OCI-LY1 (cell line): ENCODE measurements at regions not wholly inside any gene's neighbourhood (a gene's known extent, or its start where the extent isn't known, plus 50 kb on each side); places are given as distances from the start of the nearest gene placed in this dataset.

Source experiments
- H2AFZ ChIP-seq: fragments of 200-600 bp; sonication (generic), shearing (Covaris generic); 2 replicates; pipeline ENCODE4 v1.6.0; 2014; ENCODE audit warnings: antibody characterized with exemption, mild to moderate bottlenecking, low read length
- H3F3A ChIP-seq: fragments of 200-600 bp; sonication (generic), shearing (Covaris generic); 2 replicates; pipeline ENCODE4 v1.6.0; 2014; ENCODE audit warnings: mild to moderate bottlenecking, antibody characterized with exemption, low read length, moderate library complexity; ENCODE audit not compliant: insufficient read depth
- H3K27ac ChIP-seq: fragments of 200-600 bp; sonication (generic); 2 replicates; pipeline ENCODE4 v1.5.1; 2014; ENCODE audit warnings: low read length, mixed run types, mild to moderate bottlenecking, low read depth; ENCODE audit not compliant: poor library complexity, severe bottlenecking
- H3K27me3 ChIP-seq: fragments of 200-600 bp; sonication (generic); 2 replicates; pipeline ENCODE4 v1.6.0; 2014; ENCODE audit warnings: antibody characterized with exemption, mild to moderate bottlenecking, low read length, moderate library complexity; ENCODE audit not compliant: insufficient read depth
- H3K36me3 ChIP-seq: fragments of 200-600 bp; sonication (generic); 2 replicates; pipeline ENCODE4 v1.6.1; 2014; ENCODE audit warnings: mild to moderate bottlenecking, antibody characterized with exemption, low read length, moderate library complexity, mixed read lengths; ENCODE audit not compliant: insufficient read depth
- H3K4me1 ChIP-seq: fragments of 200-600 bp; sonication (generic); 2 replicates; pipeline ENCODE4 v1.5.1; 2014; ENCODE audit warnings: mild to moderate bottlenecking, low read length, moderate library complexity; ENCODE audit not compliant: insufficient read depth, severe bottlenecking
- H3K4me2 ChIP-seq: fragments of 200-600 bp; sonication (generic), shearing (Covaris generic); 2 replicates; pipeline ENCODE4 v1.6.1; 2014; ENCODE audit warnings: low read length
- H3K4me3 ChIP-seq: fragments of 200-600 bp; sonication (generic); 2 replicates; pipeline ENCODE4 v1.5.1; 2014; ENCODE audit warnings: low read length, low read depth, mild to moderate bottlenecking, mixed read lengths; ENCODE audit not compliant: poor library complexity, severe bottlenecking
- H3K79me2 ChIP-seq: fragments of 200-600 bp; shearing (Covaris generic); 2 replicates; pipeline ENCODE4 v1.6.1; 2016; ENCODE audit warnings: mixed run types, low read length, mixed read lengths; ENCODE audit not compliant: insufficient read depth
- H3K9ac ChIP-seq: fragments of 200-600 bp; sonication (generic), shearing (Covaris generic); 2 replicates; pipeline ENCODE4 v1.6.1; 2014; ENCODE audit warnings: mild to moderate bottlenecking, low read length, mixed read lengths
- H3K9me2 ChIP-seq: fragments of 200-600 bp; sonication (generic), shearing (Covaris generic); 2 replicates; pipeline ENCODE4 v1.6.1; 2014; ENCODE audit warnings: low read depth, mild to moderate bottlenecking, low read length, mixed read lengths
- H3K9me3 ChIP-seq: fragments of 200-600 bp; shearing (Covaris generic); 2 replicates; pipeline ENCODE4 v1.6.1; 2014; ENCODE audit warnings: low read length, mixed read lengths
- H4K20me1 ChIP-seq: fragments of 200-600 bp; sonication (generic), shearing (Covaris generic); 2 replicates; pipeline ENCODE4 v1.6.0; 2016; ENCODE audit warnings: mild to moderate bottlenecking, low read length; ENCODE audit not compliant: insufficient read depth
- CTCF ChIP-seq: fragments of 200-600 bp; sonication (generic), shearing (Covaris generic); IDR thresholded peaks from 2 replicates; pipeline ENCODE4 v1.5.1; 2017; ENCODE audit warnings: mild to moderate bottlenecking, antibody characterized with exemption, low read length, moderate library complexity, mixed read lengths
- EZH2 ChIP-seq: fragments of 200-600 bp; sonication (generic), shearing (Covaris generic); IDR thresholded peaks from 2 replicates; pipeline ENCODE4 v1.8.0; 2017; ENCODE audit warnings: borderline replicate concordance, mixed run types, mild to moderate bottlenecking, antibody characterized with exemption, low read length, moderate library complexity, mixed read lengths

GRCh38 chr11:36783808-36784207 lies 185.8 kb upstream of the RAG2 start:
- H4K20me1 ChIP-seq, result no peaks in the 10 kb centered on the region
- no peak overlapping the region for H3K27ac ChIP-seq
- no peak overlapping the region for H3K4me2 ChIP-seq
- H3K9me3 ChIP-seq, result no peaks in the 10 kb centered on the region
- H3F3A ChIP-seq, result no peaks in the 10 kb centered on the region
- TF ChIP-seq EZH2, result no peak
- no peak for TF ChIP-seq CTCF
- no peaks in the 10 kb centered on the region for H3K9me2 ChIP-seq
- no peak overlapping the region for H3K9ac ChIP-seq
- H3K27me3 ChIP-seq, result no peaks in the 10 kb centered on the region
- no peaks in the 10 kb centered on the region for H3K79me2 ChIP-seq
- no peaks in the 10 kb centered on the region for H3K36me3 ChIP-seq
- no peak overlapping the region for H3K4me3 ChIP-seq
- H3K4me1 ChIP-seq, result no peaks in the 10 kb centered on the region
- no peak overlapping the region for H2AFZ ChIP-seq

GRCh38 chr11:36779791-36780190 lies 181.8 kb upstream of the RAG2 start:
- Histone ChIP-seq H3K9ac (no peak overlapping the region), H3K27me3 (no peaks in the 10 kb centered on the region), H3K4me2 (no peak overlapping the region), H3K27ac (no peak overlapping the region), H3K36me3 (no peaks in the 10 kb centered on the region), H2AFZ (no peak overlapping the region), H3K9me2 (no peaks in the 10 kb centered on the region), H3K4me3 (no peak overlapping the region), H4K20me1 (no peaks in the 10 kb centered on the region), H3K79me2 (no peaks in the 10 kb centered on the region), H3F3A (no peaks in the 10 kb centered on the region), H3K9me3 (no peaks in the 10 kb centered on the region), H3K4me1 (no peaks in the 10 kb centered on the region)
- TF ChIP-seq CTCF (no peak), EZH2 (no peak)

GRCh38 chr11:36777311-36777710 lies 179.3 kb upstream of the RAG2 start:
- no peaks in the 10 kb centered on the region for H4K20me1 ChIP-seq
- H3K36me3 ChIP-seq, result no peaks in the 10 kb centered on the region
- no peaks in the 10 kb centered on the region for H3K9me2 ChIP-seq
- H3F3A ChIP-seq, result no peaks in the 10 kb centered on the region
- H3K4me2 ChIP-seq, result no peak overlapping the region
- H3K27me3 ChIP-seq, result no peaks in the 10 kb centered on the region
- no peak overlapping the region for H2AFZ ChIP-seq
- no peak overlapping the region for H3K9ac ChIP-seq
- no peak overlapping the region for H3K27ac ChIP-seq
- TF ChIP-seq EZH2, result no peak
- no peak for TF ChIP-seq CTCF
- no peaks in the 10 kb centered on the region for H3K79me2 ChIP-seq
- H3K4me3 ChIP-seq, result no peak overlapping the region
- H3K9me3 ChIP-seq, result no peaks in the 10 kb centered on the region
- no peaks in the 10 kb centered on the region for H3K4me1 ChIP-seq
